ENCODE measurements at regions not wholly inside any gene's neighbourhood (a gene's known extent, or its start where the extent isn't known, plus 50 kb on each side); places are given as distances from the start of the nearest gene placed in this dataset.

GRCh38 chr5:5616247-5616895, 193.9 kb downstream of the ICE1 start:
- POLR2A ChIA-PET, result no interaction called here
- TF ChIP-seq, protein P1, sequence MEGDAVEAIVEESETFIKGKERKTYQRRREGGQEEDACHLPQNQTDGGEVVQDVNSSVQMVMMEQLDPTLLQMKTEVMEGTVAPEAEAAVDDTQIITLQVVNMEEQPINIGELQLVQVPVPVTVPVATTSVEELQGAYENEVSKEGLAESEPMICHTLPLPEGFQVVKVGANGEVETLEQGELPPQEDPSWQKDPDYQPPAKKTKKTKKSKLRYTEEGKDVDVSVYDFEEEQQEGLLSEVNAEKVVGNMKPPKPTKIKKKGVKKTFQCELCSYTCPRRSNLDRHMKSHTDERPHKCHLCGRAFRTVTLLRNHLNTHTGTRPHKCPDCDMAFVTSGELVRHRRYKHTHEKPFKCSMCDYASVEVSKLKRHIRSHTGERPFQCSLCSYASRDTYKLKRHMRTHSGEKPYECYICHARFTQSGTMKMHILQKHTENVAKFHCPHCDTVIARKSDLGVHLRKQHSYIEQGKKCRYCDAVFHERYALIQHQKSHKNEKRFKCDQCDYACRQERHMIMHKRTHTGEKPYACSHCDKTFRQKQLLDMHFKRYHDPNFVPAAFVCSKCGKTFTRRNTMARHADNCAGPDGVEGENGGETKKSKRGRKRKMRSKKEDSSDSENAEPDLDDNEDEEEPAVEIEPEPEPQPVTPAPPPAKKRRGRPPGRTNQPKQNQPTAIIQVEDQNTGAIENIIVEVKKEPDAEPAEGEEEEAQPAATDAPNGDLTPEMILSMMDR (IDR thresholded peaks at IDR 0.05; ENCODE audit: insufficient read depth, low read length, missing control alignments), result no peak
- no peak for DNase-seq (ENCODE audit: low read depth, low spot score)
- CTCF ChIA-PET, result no interaction called here
- no peak overlapping the region for H3K4me3 ChIP-seq (ENCODE audit: low read depth, low read length)

GRCh38 chr5:5615569-5615968, 193.1 kb downstream of the ICE1 start:
- ChIA-PET POLR2A (no interaction called here), CTCF (no interaction called here)
- H3K4me3 ChIP-seq (ENCODE audit: low read depth, low read length), result no peak overlapping the region
- DNase-seq (ENCODE audit: low read depth, low spot score), result no peak
- TF ChIP-seq, protein P1 (IDR thresholded peaks at IDR 0.05; ENCODE audit: insufficient read depth, low read length, missing control alignments), result no peak

DNA sequence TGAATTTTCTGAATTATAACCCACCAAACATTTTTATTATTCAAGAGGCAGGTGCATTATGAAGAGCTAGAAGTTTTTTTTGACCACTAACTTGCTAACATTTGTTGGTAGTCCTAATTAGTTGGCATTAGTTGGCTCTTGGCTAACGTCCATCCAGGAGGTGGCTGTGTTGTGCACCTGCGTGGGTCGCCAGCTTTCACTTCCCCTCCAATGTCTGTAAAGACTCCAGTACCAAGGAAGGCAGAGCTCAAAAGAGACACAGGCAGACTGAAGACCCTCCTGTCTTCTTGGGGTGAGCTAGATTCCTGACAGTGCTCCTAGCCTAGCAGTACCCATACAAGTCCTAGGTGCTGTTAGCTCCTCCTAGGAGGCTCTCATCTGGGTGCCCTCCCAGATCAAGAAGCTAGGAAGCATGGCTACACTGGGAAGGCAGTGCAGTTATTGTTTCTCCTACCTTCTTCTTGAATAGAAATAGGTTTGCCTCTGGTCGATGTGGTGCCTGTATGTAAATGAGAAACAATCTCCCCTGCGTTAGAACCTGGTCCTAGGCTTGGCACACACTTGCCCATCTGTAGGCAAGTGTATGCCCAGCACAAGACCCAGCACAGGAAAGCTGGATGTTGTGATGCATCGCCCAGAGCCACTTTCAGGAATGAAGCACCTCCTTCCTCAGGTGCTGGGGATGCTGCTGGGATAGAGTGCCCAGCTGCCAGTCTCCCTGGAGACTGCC, 190.9 kb downstream of the ICE1 start:
- TF ChIP-seq, protein P1 (IDR thresholded peaks at IDR 0.05; ENCODE audit: insufficient read depth, low read length, missing control alignments), result no peak
- ChIA-PET POLR2A (no interaction called here), CTCF (no interaction called here)
- no peak overlapping the region for H3K4me3 ChIP-seq (ENCODE audit: low read depth, low read length)
- DNase-seq (ENCODE audit: low read depth, low spot score), result no peak

GRCh38 chr5:5612096-5612495, 189.6 kb downstream of the ICE1 start:
- ChIA-PET POLR2A (no interaction called here), CTCF (no interaction called here)
- TF ChIP-seq, protein P1 (IDR thresholded peaks at IDR 0.05; ENCODE audit: insufficient read depth, low read length, missing control alignments), result no peak
- no peak overlapping the region for H3K4me3 ChIP-seq (ENCODE audit: low read depth, low read length)
- no peak for DNase-seq (ENCODE audit: low read depth, low spot score)

GRCh38 chr5:5609935-5610334, 187.5 kb downstream of the ICE1 start:
- TF ChIP-seq, protein P1 (IDR thresholded peaks at IDR 0.05; ENCODE audit: insufficient read depth, low read length, missing control alignments), result no peak
- ChIA-PET CTCF (no interaction called here), POLR2A (interaction anchor here (0.7 kb wide), 1 partner anchor 635 kb away, joined by 3 read pairs; no protein-coding TSS in a partner anchor)
- H3K4me3 ChIP-seq (ENCODE audit: low read depth, low read length), result no peak overlapping the region
- no peak for DNase-seq (ENCODE audit: low read depth, low spot score)

- DNase-seq (ENCODE audit: low read depth, low spot score), result no peak
- ChIA-PET POLR2A (no interaction called here), CTCF (no interaction called here)
- TF ChIP-seq, protein P1 (IDR thresholded peaks at IDR 0.05; ENCODE audit: insufficient read depth, low read length, missing control alignments), result no peak
- no peak overlapping the region for H3K4me3 ChIP-seq (ENCODE audit: low read depth, low read length)
Measured at GRCh38 chr5:5605170-5605764, 182.8 kb downstream of the ICE1 start.

Data from AG04449 (cell line).